ENCODE measurements at regions not wholly inside any gene's neighbourhood (a gene's known extent, or its start where the extent isn't known, plus 50 kb on each side); places are given as distances from the start of the nearest gene placed in this dataset.

DNA sequence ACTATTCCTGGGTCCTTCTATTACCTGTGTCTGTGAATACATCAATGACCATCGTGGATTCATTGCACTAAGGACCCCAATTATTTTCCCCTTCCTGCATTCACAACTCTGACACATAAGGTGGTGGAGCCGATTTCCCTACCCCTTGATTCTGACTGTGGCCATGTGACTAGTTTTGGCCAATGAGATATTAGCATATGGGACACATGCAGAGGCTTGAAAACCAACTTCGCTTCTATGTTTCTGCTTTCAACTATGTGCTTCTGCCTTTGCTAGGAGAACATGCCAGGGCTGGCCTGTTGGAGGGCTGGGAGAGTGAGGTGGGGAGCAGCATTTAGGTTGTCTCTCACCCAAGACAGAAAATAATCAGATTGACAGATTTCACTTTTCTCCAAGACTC is 483.1 kb upstream of the JAG1 start (continued):
- TF ChIP-seq CHD7 (IDR thresholded peaks at IDR 0.05; ENCODE audit: insufficient replicate concordance, low read length), result no peak
- TF ChIP-seq KDM4A (IDR thresholded peaks at IDR 0.05; ENCODE audit: low read depth, low read length, severe bottlenecking), result no peak
- TF ChIP-seq EZH2 (IDR thresholded peaks at IDR 0.05; ENCODE audit: low read depth, low read length, severe bottlenecking), result no peak
- no peak for TF ChIP-seq E2F6 (IDR thresholded peaks at IDR 0.05)
- no peak for TF ChIP-seq SP2 (IDR thresholded peaks at IDR 0.05; ENCODE audit: low read length)
- TF ChIP-seq MAFK (IDR thresholded peaks at IDR 0.05; ENCODE audit: low read depth, low read length), result no peak
- no peak for TF ChIP-seq CTCF (IDR thresholded peaks at IDR 0.05; ENCODE audit: control extremely low read depth in 1 of 3, insufficient read depth in 1 of 3, low read depth in 1 of 3, low read length in 3 of 3)
- TF ChIP-seq CBX8 (IDR thresholded peaks at IDR 0.05; ENCODE audit: borderline replicate concordance, low read depth, low read length), result no peak
- no peak for TF ChIP-seq SP4 (IDR thresholded peaks at IDR 0.05; ENCODE audit: low read length)

All from H1 (cell line).